ENCODE measurements at regions not wholly inside any gene's neighbourhood (a gene's known extent, or its start where the extent isn't known, plus 50 kb on each side); places are given as distances from the start of the nearest gene placed in this dataset.

DNA sequence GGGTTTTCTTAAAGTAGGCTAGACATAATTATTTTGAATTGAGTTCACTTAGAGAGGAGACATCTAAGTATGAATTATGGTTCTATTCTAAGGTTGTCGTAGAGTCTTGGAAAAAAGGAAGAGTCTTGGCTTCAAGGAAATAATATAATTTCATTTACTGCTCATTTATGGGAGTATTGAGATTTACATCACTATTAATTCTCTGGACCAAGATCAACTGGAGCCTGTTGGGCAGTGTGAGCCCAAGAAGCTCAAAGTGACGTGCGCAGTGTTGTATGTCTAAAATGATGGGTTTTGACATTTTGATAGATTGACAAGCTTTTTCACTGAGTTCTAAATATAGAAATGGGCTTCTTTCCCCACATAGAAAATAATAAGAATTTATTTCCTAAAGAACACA lies 154.7 kb downstream of the QPCT start:
- TF ChIP-seq, protein P1, sequence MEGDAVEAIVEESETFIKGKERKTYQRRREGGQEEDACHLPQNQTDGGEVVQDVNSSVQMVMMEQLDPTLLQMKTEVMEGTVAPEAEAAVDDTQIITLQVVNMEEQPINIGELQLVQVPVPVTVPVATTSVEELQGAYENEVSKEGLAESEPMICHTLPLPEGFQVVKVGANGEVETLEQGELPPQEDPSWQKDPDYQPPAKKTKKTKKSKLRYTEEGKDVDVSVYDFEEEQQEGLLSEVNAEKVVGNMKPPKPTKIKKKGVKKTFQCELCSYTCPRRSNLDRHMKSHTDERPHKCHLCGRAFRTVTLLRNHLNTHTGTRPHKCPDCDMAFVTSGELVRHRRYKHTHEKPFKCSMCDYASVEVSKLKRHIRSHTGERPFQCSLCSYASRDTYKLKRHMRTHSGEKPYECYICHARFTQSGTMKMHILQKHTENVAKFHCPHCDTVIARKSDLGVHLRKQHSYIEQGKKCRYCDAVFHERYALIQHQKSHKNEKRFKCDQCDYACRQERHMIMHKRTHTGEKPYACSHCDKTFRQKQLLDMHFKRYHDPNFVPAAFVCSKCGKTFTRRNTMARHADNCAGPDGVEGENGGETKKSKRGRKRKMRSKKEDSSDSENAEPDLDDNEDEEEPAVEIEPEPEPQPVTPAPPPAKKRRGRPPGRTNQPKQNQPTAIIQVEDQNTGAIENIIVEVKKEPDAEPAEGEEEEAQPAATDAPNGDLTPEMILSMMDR (conservative IDR thresholded peaks at IDR 0.05), result no peak
- no peak for TF ChIP-seq EZH2 (IDR thresholded peaks at IDR 0.05; ENCODE audit: low read depth)
